GM20431 (cell line): ENCODE measurements at regions not wholly inside any gene's neighbourhood (a gene's known extent, or its start where the extent isn't known, plus 50 kb on each side); places are given as distances from the start of the nearest gene placed in this dataset.

Source experiments
- in situ Hi-C: fragments of 300-500 bp; cut with MseI, MboI; formaldehyde crosslinking; loops from one replicate; pipeline ENCODE4 v1.15.0; 2020; ENCODE audit warnings: low sequenced_read_pairs; ENCODE audit not compliant: unreplicated experiment

GRCh38 chr5:6806668-6807067, 93.4 kb downstream of the TENT4A start:
- in situ Hi-C loops = loop anchor here (25.0 kb wide), 1 partner anchor 956 kb away; no protein-coding TSS in a partner anchor

GRCh38 chr5:6808462-6808861, 95.2 kb downstream of the TENT4A start:
- in situ Hi-C loops = loop anchor here (25.0 kb wide), 1 partner anchor 954 kb away; no protein-coding TSS in a partner anchor

- in situ Hi-C loops = loop anchor here (25.0 kb wide), 1 partner anchor 951 kb away; no protein-coding TSS in a partner anchor
Measured at GRCh38 chr5:6810641-6811405, 97.6 kb downstream of the TENT4A start.

GRCh38 chr5:6812091-6812490, 98.9 kb downstream of the TENT4A start:
- in situ Hi-C loops = loop anchor here (25.0 kb wide), 1 partner anchor 950 kb away; no protein-coding TSS in a partner anchor

- in situ Hi-C loops = loop anchor here (25.0 kb wide), 1 partner anchor 949 kb away; no protein-coding TSS in a partner anchor
Measured at GRCh38 chr5:6812800-6813731, 99.8 kb downstream of the TENT4A start.

GRCh38 chr5:6814816-6815215, 101.6 kb downstream of the TENT4A start:
- in situ Hi-C loops = loop anchor here (25.0 kb wide), 1 partner anchor 947 kb away; no protein-coding TSS in a partner anchor

- in situ Hi-C loops = loop anchor here (25.0 kb wide), 1 partner anchor 943 kb away; no protein-coding TSS in a partner anchor
Measured at GRCh38 chr5:6818594-6819511, 105.6 kb downstream of the TENT4A start.

GRCh38 chr5:6819521-6819920, 106.3 kb downstream of the TENT4A start:
- in situ Hi-C loops = loop anchor here (25.0 kb wide), 1 partner anchor 943 kb away; no protein-coding TSS in a partner anchor

GRCh38 chr5:6820851-6821479, 107.7 kb downstream of the TENT4A start:
- in situ Hi-C loops = loop anchor here (25.0 kb wide), 1 partner anchor 941 kb away; no protein-coding TSS in a partner anchor

GRCh38 chr5:6822068-6822467, 108.8 kb downstream of the TENT4A start:
- in situ Hi-C loops = loop anchor here (25.0 kb wide), 1 partner anchor 940 kb away; no protein-coding TSS in a partner anchor

GRCh38 chr5:6822556-6823343, 109.5 kb downstream of the TENT4A start:
- in situ Hi-C loops = loop anchor here (25.0 kb wide), 1 partner anchor 940 kb away; no protein-coding TSS in a partner anchor

GRCh38 chr5:6823996-6824395, 110.8 kb downstream of the TENT4A start:
- in situ Hi-C loops = loop anchor here (25.0 kb wide), 1 partner anchor 938 kb away; no protein-coding TSS in a partner anchor

GRCh38 chr5:6825678-6826244, 112.5 kb downstream of the TENT4A start:
- in situ Hi-C loops = no loop called here

- in situ Hi-C loops = no loop called here
Measured at GRCh38 chr5:6826756-6827155, 113.5 kb downstream of the TENT4A start.

GRCh38 chr5:6827526-6828219, 114.4 kb downstream of the TENT4A start:
- in situ Hi-C loops = no loop called here

GRCh38 chr5:6829150-6829784, 116.0 kb downstream of the TENT4A start:
- in situ Hi-C loops = no loop called here
